Activated CD8-positive, alpha-beta memory T cell treated with anti-CD3 and anti-CD28 coated beads, Interleukin-2, amount 10 ng/mL, durations not matched to agents 7 days and 5 days (primary cell): ENCODE measurements at regions not wholly inside any gene's neighbourhood (a gene's known extent, or its start where the extent isn't known, plus 50 kb on each side); places are given as distances from the start of the nearest gene placed in this dataset.
"Not testable (repeated sequence)": the region's sequence is repeated elsewhere in the genome, so short reads cannot be mapped to it uniquely, and the experiment has no call there.

Experiments
- ATAC-seq: fragments of 150-1000 bp; cut with Tn5 transposase; one replicate; pipeline ENCODE4 v1.10.0; 2021; ENCODE audit warnings: moderate library complexity
- CTCF ChIA-PET: fragments of 350-600 bp; sonication (Branson Sonifier 250); formaldehyde crosslinking; loops from one replicate; lab custom pipeline; 2021; ENCODE audit warnings: antibody characterized with exemption; lab: Charles Lee
- DNase-seq: peaks from one replicate; pipeline ENCODE4 v3.0.0-alpha.2; 2020
- H3K27ac Mint-ChIP-seq: one replicate; pipeline ENCODE4 v1.8.0; 2021; ENCODE audit warnings: mild to moderate bottlenecking, mixed read lengths
- H3K27me3 Mint-ChIP-seq: one replicate; pipeline ENCODE4 v1.8.0; 2021; ENCODE audit warnings: mixed read lengths
- H3K36me3 Mint-ChIP-seq: one replicate; pipeline ENCODE4 v1.8.0; 2021; ENCODE audit warnings: mild to moderate bottlenecking, mixed read lengths
- H3K4me1 Mint-ChIP-seq: one replicate; pipeline ENCODE4 v1.8.0; 2021; ENCODE audit warnings: mixed read lengths
- H3K4me3 Mint-ChIP-seq: one replicate; pipeline ENCODE4 v1.8.0; 2021; ENCODE audit warnings: mild to moderate bottlenecking, moderate library complexity, mixed read lengths
- H3K9me3 Mint-ChIP-seq: one replicate; pipeline ENCODE4 v1.8.0; 2022; ENCODE audit warnings: low read depth, mixed read lengths

- no peaks in the 10 kb centered on the region for H3K27me3 Mint-ChIP-seq
- no peak overlapping the region for H3K4me3 Mint-ChIP-seq
Measured at GRCh38 chr6:137933696-137934095, 66.6 kb downstream of the TNFAIP3 start.

DNA sequence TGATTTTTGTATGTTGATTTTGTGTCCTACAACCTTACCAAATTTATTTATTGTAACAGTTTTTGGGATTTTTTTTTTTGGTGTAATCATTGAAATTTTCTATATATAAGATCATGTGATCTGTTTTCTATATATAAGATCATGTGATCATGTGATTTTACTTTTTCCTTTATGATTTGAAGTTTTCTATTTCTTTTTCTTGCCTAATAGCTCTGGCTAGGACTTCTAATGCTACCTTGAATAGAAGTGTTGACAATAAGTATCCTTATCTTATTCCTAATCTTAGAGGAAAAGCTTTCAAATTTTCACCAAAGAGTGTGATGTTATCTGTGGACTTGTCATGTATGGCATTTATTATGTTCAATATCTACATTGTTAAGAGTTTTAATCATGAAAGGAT is 69.7 kb downstream of the TNFAIP3 start:
- H3K27ac Mint-ChIP-seq: no peak overlapping the region
- CTCF ChIA-PET: interaction anchor here (0.9 to 1.0 kb wide), 2 partner anchors 16 to 229 kb away, joined by 3 to 4 read pairs; no protein-coding TSS in a partner anchor
- no peaks in the 10 kb centered on the region for H3K27me3 Mint-ChIP-seq
- ATAC-seq: no peak
- no peak for DNase-seq
- H3K4me3 Mint-ChIP-seq: no peak overlapping the region
- H3K36me3 Mint-ChIP-seq: peaks cover 28% of the 10 kb centered on the region
- H3K9me3 Mint-ChIP-seq: peaks cover 18% of the 10 kb centered on the region
- H3K4me1 Mint-ChIP-seq: peaks cover 23% of the 10 kb centered on the region

More at GRCh38 chr6:137933696-137934095, 66.6 kb downstream of the TNFAIP3 start:
- Mint-ChIP-seq H3K4me1 (peaks cover 8% of the 10 kb centered on the region), H3K9me3 (peaks cover 14% of the 10 kb centered on the region), H3K27ac (no peak overlapping the region), H3K36me3 (peaks cover 28% of the 10 kb centered on the region)
- CTCF ChIA-PET: interaction anchor here (0.8 to 1.8 kb wide), 7 partner anchors 11 to 134 kb away, joined by 3 to 7 read pairs (median 3); no protein-coding TSS in a partner anchor
- no peak for ATAC-seq
- DNase-seq: no peak

DNA sequence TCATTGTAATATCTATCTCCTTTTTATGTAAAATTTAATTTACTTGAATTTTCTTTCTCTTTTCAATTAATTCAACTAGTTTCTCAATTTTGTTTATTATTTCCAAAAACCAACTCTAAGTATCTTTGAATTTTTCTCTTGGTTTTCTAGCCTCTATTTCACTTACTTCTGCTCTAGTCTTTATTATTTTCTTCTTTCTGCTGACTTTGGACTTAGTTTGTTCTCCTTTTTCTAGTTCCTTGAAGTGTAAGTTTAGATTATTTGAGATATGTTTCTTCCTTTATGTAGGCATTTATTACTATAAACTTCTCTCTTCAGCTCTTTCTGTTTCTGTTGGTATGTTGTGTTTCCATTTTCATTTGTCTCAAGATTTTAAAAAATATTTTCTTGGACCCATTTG is 70.8 kb downstream of the TNFAIP3 start:
- Mint-ChIP-seq H3K27me3 (no peaks in the 10 kb centered on the region), H3K9me3 (peaks cover 18% of the 10 kb centered on the region), H3K4me3 (no peak overlapping the region), H3K27ac (no peak overlapping the region), H3K36me3 (peaks cover 31% of the 10 kb centered on the region), H3K4me1 (peaks cover 30% of the 10 kb centered on the region)
- no peak for DNase-seq
- ATAC-seq: no peak
- CTCF ChIA-PET: interaction anchor here (3.6 kb wide), 1 partner anchor 233 kb away, joined by 38 read pairs; no protein-coding TSS in a partner anchor

DNA sequence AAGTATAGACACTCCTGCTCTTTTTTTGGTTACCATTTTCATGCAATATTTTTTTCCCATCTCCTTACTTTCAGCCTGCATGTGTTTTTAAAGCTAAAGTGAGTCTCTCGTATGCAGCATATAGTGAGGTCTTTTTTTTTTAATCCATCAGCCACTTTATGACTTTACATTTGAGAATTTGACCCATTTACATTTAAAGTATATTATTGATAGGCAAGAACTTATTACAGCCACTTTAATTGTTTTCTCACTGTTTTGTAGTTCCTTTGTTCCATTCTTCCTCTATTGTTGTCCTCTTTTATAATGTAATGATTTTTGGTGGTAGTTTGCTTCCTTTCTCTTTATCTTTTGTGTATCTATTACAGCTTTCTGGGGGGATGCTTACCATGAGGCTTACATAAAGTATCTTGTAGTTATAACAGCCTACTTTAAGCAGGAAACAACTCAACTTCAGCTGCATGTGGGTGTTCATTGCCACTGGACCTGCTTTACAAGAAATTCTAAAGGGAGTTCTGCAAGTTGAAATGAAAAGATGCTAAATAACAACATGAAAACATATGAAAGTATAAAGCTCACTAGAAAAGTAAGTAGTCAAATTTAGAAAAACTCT is 71.8 kb downstream of the TNFAIP3 start:
- Mint-ChIP-seq H3K9me3 (peaks cover 18% of the 10 kb centered on the region), H3K36me3 (peaks cover 30% of the 10 kb centered on the region), H3K4me3 (no peak overlapping the region), H3K4me1 (peaks cover 27% of the 10 kb centered on the region), H3K27me3 (no peaks in the 10 kb centered on the region), H3K27ac (peak overlapping the region; percentile 48)
- CTCF ChIA-PET: interaction anchor here (0.7 to 13.4 kb wide), 25 partner anchors 8 to 240 kb away, joined by 3 to 273 read pairs (median 6); partner anchors contain the start of gene TNFAIP3
- no peak for DNase-seq
- ATAC-seq: no peak

- Mint-ChIP-seq H3K27me3 (no peaks in the 10 kb centered on the region), H3K4me1 (peaks cover 42% of the 10 kb centered on the region), H3K27ac (no peak overlapping the region), H3K9me3 (peaks cover 8% of the 10 kb centered on the region), H3K4me3 (no peak overlapping the region), H3K36me3 (peaks cover 18% of the 10 kb centered on the region)
- no peak for ATAC-seq
- CTCF ChIA-PET: interaction anchor here (1.8 to 13.4 kb wide), 3 partner anchors 16 to 71 kb away, joined by 8 to 273 read pairs (median 32); partner anchors contain the start of gene TNFAIP3
- DNase-seq: no peak
Measured at GRCh38 chr6:137941995-137942394, 74.9 kb downstream of the TNFAIP3 start.

DNA sequence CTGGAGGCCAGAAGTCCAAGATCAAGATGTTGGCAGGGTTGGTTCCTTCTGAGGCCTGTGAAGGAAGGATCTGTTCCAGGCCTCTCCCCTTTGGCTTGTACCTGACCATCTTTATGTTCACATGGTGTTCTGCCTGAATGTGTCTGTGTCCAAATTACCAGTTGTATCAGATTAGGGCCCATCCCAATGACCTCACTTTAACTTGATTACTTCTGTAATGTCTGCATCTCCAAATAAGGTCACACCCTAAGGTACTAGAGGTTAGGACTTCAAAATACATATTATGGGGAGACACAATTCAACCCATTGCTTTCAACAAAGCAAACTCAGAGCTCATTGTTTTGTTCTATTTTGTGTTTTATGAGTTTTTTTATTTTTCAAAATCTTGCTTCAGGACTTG is 75.7 kb downstream of the TNFAIP3 start:
- ATAC-seq (no peak), DNase-seq (no peak)
- CTCF ChIA-PET: interaction anchor here (1.8 to 13.4 kb wide), 3 partner anchors 17 to 72 kb away, joined by 8 to 273 read pairs (median 32); partner anchors contain the start of gene TNFAIP3
- Mint-ChIP-seq H3K36me3 (peaks cover 15% of the 10 kb centered on the region), H3K4me1 (peaks cover 42% of the 10 kb centered on the region), H3K4me3 (no peak overlapping the region), H3K27me3 (no peaks in the 10 kb centered on the region), H3K9me3 (peaks cover 8% of the 10 kb centered on the region), H3K27ac (no peak overlapping the region)

DNA sequence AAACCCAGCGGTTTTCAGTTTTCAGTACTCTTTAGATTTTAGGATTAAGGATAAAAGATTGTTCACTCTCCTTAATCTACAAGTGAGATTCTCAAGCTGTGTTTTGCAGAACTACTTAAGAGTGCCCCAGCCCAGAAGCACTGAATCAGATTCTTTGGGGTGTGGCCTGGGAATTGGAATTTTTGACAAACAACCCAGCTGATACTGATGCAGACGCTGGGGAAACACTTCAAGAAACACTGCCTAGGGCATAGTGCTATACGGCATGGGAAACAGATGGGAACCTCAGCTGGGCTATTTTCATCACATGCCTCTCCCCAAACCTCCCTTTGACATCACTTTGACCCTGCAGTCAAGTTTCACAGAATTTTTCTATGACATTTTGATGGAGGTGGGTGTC is 77.3 kb downstream of the TNFAIP3 start:
- CTCF ChIA-PET: interaction anchor here (0.6 to 13.4 kb wide), 32 partner anchors 9 to 282 kb away, joined by 3 to 273 read pairs (median 6); partner anchors contain the start of gene TNFAIP3
- H3K27me3 Mint-ChIP-seq, H3K36me3 Mint-ChIP-seq, DNase-seq, H3K9me3 Mint-ChIP-seq, ATAC-seq, H3K27ac Mint-ChIP-seq, H3K4me3 Mint-ChIP-seq: not testable (repeated sequence)
- peaks cover 43% of the 10 kb centered on the region for H3K4me1 Mint-ChIP-seq

- Mint-ChIP-seq H3K4me3 (no peak overlapping the region), H3K27ac (no peak overlapping the region), H3K4me1 (peaks cover 45% of the 10 kb centered on the region), H3K36me3 (peaks cover 3% of the 10 kb centered on the region), H3K27me3 (no peaks in the 10 kb centered on the region), H3K9me3 (no peaks in the 10 kb centered on the region)
- ATAC-seq: peak; percentile 73
- CTCF ChIA-PET: interaction anchor here (0.6 to 13.4 kb wide), 37 partner anchors 9 to 282 kb away, joined by 3 to 273 read pairs (median 6); partner anchors contain the start of gene TNFAIP3
- peak; percentile 47 for DNase-seq
Measured at GRCh38 chr6:137944793-137945498, 77.9 kb downstream of the TNFAIP3 start.

GRCh38 chr6:137949686-137950390 is 82.8 kb downstream of the TNFAIP3 start:
- Mint-ChIP-seq H3K36me3 (no peaks in the 10 kb centered on the region), H3K27ac (peak overlapping the region; percentile 67), H3K4me3 (peak overlapping the region; percentile 25), H3K4me1 (peaks cover 26% of the 10 kb centered on the region), H3K27me3 (no peaks in the 10 kb centered on the region), H3K9me3 (no peaks in the 10 kb centered on the region)
- no peak for DNase-seq
- peak; percentile 53 for ATAC-seq
- CTCF ChIA-PET: interaction anchor here (0.6 to 13.4 kb wide), 20 partner anchors 10 to 279 kb away, joined by 3 to 273 read pairs (median 6); partner anchors contain the start of gene TNFAIP3

DNA sequence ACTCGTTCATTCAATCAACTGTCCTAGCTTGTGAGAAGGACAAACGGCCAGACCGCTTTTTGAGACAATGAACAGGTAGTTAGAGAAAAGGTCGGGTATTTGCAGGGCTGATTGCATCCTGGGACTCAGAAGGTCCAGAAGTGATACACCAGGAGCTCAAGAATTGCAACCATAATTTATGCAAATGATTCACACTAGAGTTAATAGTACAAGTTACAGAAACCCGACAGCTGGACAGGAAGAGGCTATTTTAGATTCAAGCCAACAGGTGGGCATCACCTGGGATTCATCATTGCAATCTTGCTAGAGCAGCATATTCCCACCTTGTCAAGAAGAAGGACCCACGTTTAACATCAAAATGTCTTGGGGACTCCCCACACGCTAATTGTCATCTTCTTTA is 83.5 kb downstream of the TNFAIP3 start:
- no peaks in the 10 kb centered on the region for H3K27me3 Mint-ChIP-seq
- DNase-seq (no peak), ATAC-seq (no peak)
- CTCF ChIA-PET: interaction anchor here (0.9 to 13.4 kb wide), 17 partner anchors 9 to 251 kb away, joined by 3 to 273 read pairs (median 7); partner anchors contain the start of gene TNFAIP3
- no peak overlapping the region for H3K27ac Mint-ChIP-seq
- H3K4me1 Mint-ChIP-seq: peaks cover 21% of the 10 kb centered on the region
- H3K36me3 Mint-ChIP-seq: no peaks in the 10 kb centered on the region
- H3K4me3 Mint-ChIP-seq: no peak overlapping the region
- H3K9me3 Mint-ChIP-seq: no peaks in the 10 kb centered on the region

- Mint-ChIP-seq H3K27ac (no peak overlapping the region), H3K9me3 (no peaks in the 10 kb centered on the region), H3K36me3 (no peaks in the 10 kb centered on the region)
Measured at GRCh38 chr6:137951064-137951597, 84.1 kb downstream of the TNFAIP3 start.

DNA sequence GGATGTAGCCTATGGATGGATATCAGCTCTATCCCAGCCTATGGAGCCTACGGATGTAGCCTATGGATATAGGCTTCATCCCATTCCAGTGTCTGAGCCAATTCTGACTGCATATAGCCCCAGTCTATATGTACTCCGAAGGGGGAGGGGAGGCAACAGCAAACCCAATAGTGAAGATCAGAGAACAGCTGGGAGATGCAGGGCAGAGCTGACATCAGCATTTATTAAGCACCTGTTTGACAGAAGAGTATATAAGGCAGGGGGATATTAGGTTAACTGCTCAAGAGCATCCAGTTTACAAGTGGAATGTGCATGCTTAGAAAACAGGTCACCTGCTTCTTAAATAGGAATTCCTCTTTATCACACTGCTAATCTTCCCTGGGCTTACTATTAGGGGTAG is 85.2 kb downstream of the TNFAIP3 start:
- Mint-ChIP-seq H3K36me3 (no peaks in the 10 kb centered on the region), H3K4me3 (no peak overlapping the region), H3K9me3 (no peaks in the 10 kb centered on the region), H3K4me1 (peaks cover 19% of the 10 kb centered on the region), H3K27me3 (no peaks in the 10 kb centered on the region), H3K27ac (no peak overlapping the region)
- DNase-seq (no peak), ATAC-seq (no peak)
- CTCF ChIA-PET: interaction anchor here (1.5 to 4.0 kb wide), 3 partner anchors 13 to 68 kb away, joined by 4 to 16 read pairs (median 7); no protein-coding TSS in a partner anchor

More at GRCh38 chr6:137951064-137951597, 84.1 kb downstream of the TNFAIP3 start:
- CTCF ChIA-PET: interaction anchor here (1.2 to 13.4 kb wide), 10 partner anchors 8 to 245 kb away, joined by 3 to 273 read pairs (median 7); partner anchors contain the start of gene TNFAIP3
- Mint-ChIP-seq H3K27me3 (no peaks in the 10 kb centered on the region), H3K4me3 (no peak overlapping the region), H3K4me1 (peaks cover 19% of the 10 kb centered on the region)
- DNase-seq (no peak), ATAC-seq (no peak)
